Stimulated activated effector memory CD8-positive, alpha-beta T cell treated with anti-CD3 and anti-CD28 coated beads, Interleukin-12 subunit alpha, Interleukin-12 subunit beta, amount 100 ng/mL, for 72 hours (primary cell): ENCODE measurements at regions not wholly inside any gene's neighbourhood (a gene's known extent, or its start where the extent isn't known, plus 50 kb on each side); places are given as distances from the start of the nearest gene placed in this dataset.

ENCODE experiments used
- ATAC-seq: fragments of 150-1000 bp; cut with Tn5 transposase; 2 replicates; pipeline ENCODE4 v1.10.0; 2021
- DNase-seq, 2 donors: peaks; one replicate each; pipeline ENCODE4 v3.0.0; 2021 to 2022; ENCODE audit warnings: low spot score in 2 of 2
- H3K27ac Mint-ChIP-seq: one replicate; pipeline ENCODE4 v1.8.0; 2022; ENCODE audit warnings: mild to moderate bottlenecking, mixed read lengths
- H3K36me3 Mint-ChIP-seq: one replicate; pipeline ENCODE4 v1.8.0; 2022; ENCODE audit warnings: mild to moderate bottlenecking, mixed read lengths
- H3K4me1 Mint-ChIP-seq: one replicate; pipeline ENCODE4 v1.8.0; 2022; ENCODE audit warnings: mixed read lengths
- H3K4me3 Mint-ChIP-seq: one replicate; pipeline ENCODE4 v1.8.0; 2022; ENCODE audit warnings: mild to moderate bottlenecking, mixed read lengths
- H3K9me3 Mint-ChIP-seq: one replicate; pipeline ENCODE4 v1.8.0; 2022; ENCODE audit warnings: mixed read lengths

- peak; percentile 39 for ATAC-seq
- no peaks in the 10 kb centered on the region for H3K36me3 Mint-ChIP-seq
- no peak overlapping the region for H3K4me3 Mint-ChIP-seq
- no peak for DNase-seq
- H3K27ac Mint-ChIP-seq: no peak overlapping the region
- peaks cover 4% of the 10 kb centered on the region for H3K9me3 Mint-ChIP-seq
- no peaks in the 10 kb centered on the region for H3K4me1 Mint-ChIP-seq
Observed at GRCh38 chr5:159833088-159833487, 83.2 kb upstream of the ADRA1B start.

- Mint-ChIP-seq H3K4me3 (no peak overlapping the region), H3K9me3 (peaks cover 4% of the 10 kb centered on the region), H3K27ac (no peak overlapping the region), H3K4me1 (no peaks in the 10 kb centered on the region), H3K36me3 (no peaks in the 10 kb centered on the region)
- no peak for ATAC-seq
- DNase-seq: no peak
Observed at GRCh38 chr5:159833846-159834245, 82.4 kb upstream of the ADRA1B start.

- Mint-ChIP-seq H3K4me1 (no peaks in the 10 kb centered on the region), H3K36me3 (no peaks in the 10 kb centered on the region), H3K27ac (no peak overlapping the region), H3K4me3 (no peak overlapping the region), H3K9me3 (peaks cover 4% of the 10 kb centered on the region)
- no peak for DNase-seq
- ATAC-seq: no peak
Observed at GRCh38 chr5:159835548-159835947, 80.7 kb upstream of the ADRA1B start.

GRCh38 chr5:159836691-159837090 lies 79.6 kb upstream of the ADRA1B start:
- H3K36me3 Mint-ChIP-seq: no peaks in the 10 kb centered on the region
- H3K4me1 Mint-ChIP-seq: no peaks in the 10 kb centered on the region
- H3K4me3 Mint-ChIP-seq: no peak overlapping the region
- H3K9me3 Mint-ChIP-seq: peaks cover 4% of the 10 kb centered on the region
- ATAC-seq (no peak), DNase-seq (no peak)
- no peak overlapping the region for H3K27ac Mint-ChIP-seq

- no peaks in the 10 kb centered on the region for H3K4me1 Mint-ChIP-seq
- no peaks in the 10 kb centered on the region for H3K36me3 Mint-ChIP-seq
- DNase-seq (no peak), ATAC-seq (no peak)
- peaks cover 4% of the 10 kb centered on the region for H3K9me3 Mint-ChIP-seq
- H3K27ac Mint-ChIP-seq: no peak overlapping the region
- H3K4me3 Mint-ChIP-seq: no peak overlapping the region
Observed at GRCh38 chr5:159837860-159838259, 78.4 kb upstream of the ADRA1B start.

- ATAC-seq (no peak), DNase-seq (no peak)
- Mint-ChIP-seq H3K4me1 (no peaks in the 10 kb centered on the region), H3K27ac (no peak overlapping the region), H3K36me3 (no peaks in the 10 kb centered on the region), H3K4me3 (no peak overlapping the region), H3K9me3 (peaks cover 4% of the 10 kb centered on the region)
Observed at GRCh38 chr5:159838551-159839222, 77.6 kb upstream of the ADRA1B start.

GRCh38 chr5:159844267-159845121 lies 71.8 kb upstream of the ADRA1B start:
- no peak overlapping the region for H3K4me3 Mint-ChIP-seq
- no peak overlapping the region for H3K27ac Mint-ChIP-seq
- H3K4me1 Mint-ChIP-seq: no peaks in the 10 kb centered on the region
- H3K9me3 Mint-ChIP-seq: no peaks in the 10 kb centered on the region
- ATAC-seq: no peak
- DNase-seq: no peak
- H3K36me3 Mint-ChIP-seq: no peaks in the 10 kb centered on the region

GRCh38 chr5:159849437-159850083 lies 66.7 kb upstream of the ADRA1B start:
- H3K9me3 Mint-ChIP-seq: no peaks in the 10 kb centered on the region
- H3K4me1 Mint-ChIP-seq: no peaks in the 10 kb centered on the region
- DNase-seq (no peak), ATAC-seq (no peak)
- H3K27ac Mint-ChIP-seq: no peak overlapping the region
- no peak overlapping the region for H3K4me3 Mint-ChIP-seq
- no peaks in the 10 kb centered on the region for H3K36me3 Mint-ChIP-seq

- Mint-ChIP-seq H3K36me3 (no peaks in the 10 kb centered on the region), H3K4me1 (no peaks in the 10 kb centered on the region), H3K9me3 (no peaks in the 10 kb centered on the region), H3K27ac (no peak overlapping the region), H3K4me3 (no peak overlapping the region)
- ATAC-seq (peak; percentile 19), DNase-seq (no peak)
Observed at GRCh38 chr5:159850160-159850559, 66.1 kb upstream of the ADRA1B start.

GRCh38 chr5:159851053-159851452 lies 65.2 kb upstream of the ADRA1B start:
- DNase-seq (no peak), ATAC-seq (peak; percentile 57)
- Mint-ChIP-seq H3K9me3 (no peaks in the 10 kb centered on the region), H3K27ac (no peak overlapping the region), H3K4me1 (no peaks in the 10 kb centered on the region), H3K36me3 (no peaks in the 10 kb centered on the region), H3K4me3 (no peak overlapping the region)

GRCh38 chr5:159854916-159855315 lies 61.4 kb upstream of the ADRA1B start:
- H3K36me3 Mint-ChIP-seq: no peaks in the 10 kb centered on the region
- H3K27ac Mint-ChIP-seq: no peak overlapping the region
- H3K9me3 Mint-ChIP-seq: no peaks in the 10 kb centered on the region
- H3K4me3 Mint-ChIP-seq: no peak overlapping the region
- DNase-seq: no peak
- H3K4me1 Mint-ChIP-seq: no peaks in the 10 kb centered on the region
- no peak for ATAC-seq

GRCh38 chr5:159855476-159856191 lies 60.6 kb upstream of the ADRA1B start:
- Mint-ChIP-seq H3K4me3 (no peak overlapping the region), H3K27ac (no peak overlapping the region), H3K4me1 (no peaks in the 10 kb centered on the region), H3K36me3 (no peaks in the 10 kb centered on the region), H3K9me3 (no peaks in the 10 kb centered on the region)
- no peak for DNase-seq
- no peak for ATAC-seq

GRCh38 chr5:159858871-159859270 lies 57.4 kb upstream of the ADRA1B start:
- ATAC-seq (no peak), DNase-seq (no peak)
- H3K4me3 Mint-ChIP-seq: no peak overlapping the region
- no peak overlapping the region for H3K27ac Mint-ChIP-seq
- no peaks in the 10 kb centered on the region for H3K9me3 Mint-ChIP-seq
- H3K36me3 Mint-ChIP-seq: no peaks in the 10 kb centered on the region
- H3K4me1 Mint-ChIP-seq: no peaks in the 10 kb centered on the region

- Mint-ChIP-seq H3K4me3 (no peak overlapping the region), H3K36me3 (no peaks in the 10 kb centered on the region), H3K27ac (no peak overlapping the region), H3K4me1 (no peaks in the 10 kb centered on the region), H3K9me3 (no peaks in the 10 kb centered on the region)
- ATAC-seq (no peak), DNase-seq (no peak)
Observed at GRCh38 chr5:159861086-159861485, 55.2 kb upstream of the ADRA1B start.
